HG03432 (cell line): ENCODE measurements at regions not wholly inside any gene's neighbourhood (a gene's known extent, or its start where the extent isn't known, plus 50 kb on each side); places are given as distances from the start of the nearest gene placed in this dataset.

Experiments
- ATAC-seq: cut with Tn5 transposase; IDR thresholded peaks from one replicate; pipeline ENCODE4 v1.9.1; 2021; ENCODE audit warnings: mild to moderate bottlenecking, moderate library complexity; ENCODE audit not compliant: unreplicated experiment

- ATAC-seq: no peak
Observed at GRCh38 chr1:182200025-182200812, 138.7 kb upstream of the ZNF648 start.

GRCh38 chr1:182198006-182198605 is 136.6 kb upstream of the ZNF648 start:
- no peak for ATAC-seq

GRCh38 chr1:182196897-182197870 is 135.7 kb upstream of the ZNF648 start:
- ATAC-seq: no peak

- ATAC-seq: no peak
Observed at GRCh38 chr1:182195733-182196132, 134.2 kb upstream of the ZNF648 start.

GRCh38 chr1:182193908-182194550 is 132.5 kb upstream of the ZNF648 start:
- no peak for ATAC-seq

GRCh38 chr1:182192966-182193365 is 131.5 kb upstream of the ZNF648 start:
- no peak for ATAC-seq

GRCh38 chr1:182192215-182192614 is 130.7 kb upstream of the ZNF648 start:
- no peak for ATAC-seq

GRCh38 chr1:182191381-182192115 is 130.0 kb upstream of the ZNF648 start:
- ATAC-seq: no peak

GRCh38 chr1:182189535-182190066 is 128.1 kb upstream of the ZNF648 start:
- ATAC-seq: no peak

GRCh38 chr1:182186757-182187146 is 125.2 kb upstream of the ZNF648 start:
- ATAC-seq: no peak

GRCh38 chr1:182185842-182186756 is 124.6 kb upstream of the ZNF648 start:
- ATAC-seq: no peak

GRCh38 chr1:182185136-182185535 is 123.6 kb upstream of the ZNF648 start:
- no peak for ATAC-seq

GRCh38 chr1:182183606-182184005 is 122.1 kb upstream of the ZNF648 start:
- ATAC-seq: no peak

GRCh38 chr1:182182311-182182710 is 120.8 kb upstream of the ZNF648 start:
- no peak for ATAC-seq

GRCh38 chr1:182181167-182181572 is 119.7 kb upstream of the ZNF648 start:
- no peak for ATAC-seq

- no peak for ATAC-seq
Observed at GRCh38 chr1:182175361-182175931, 113.9 kb upstream of the ZNF648 start.

- no peak for ATAC-seq
Observed at GRCh38 chr1:182174513-182174855, 113.0 kb upstream of the ZNF648 start.

GRCh38 chr1:182173808-182174512 is 112.4 kb upstream of the ZNF648 start:
- no peak for ATAC-seq
